PC-9 (cell line): ENCODE measurements at regions not wholly inside any gene's neighbourhood (a gene's known extent, or its start where the extent isn't known, plus 50 kb on each side); places are given as distances from the start of the nearest gene placed in this dataset.

Source experiments
- EZH2 ChIP-seq: fragments of 200-600 bp; sonication (generic); IDR thresholded peaks from 2 replicates; pipeline ENCODE4 v1.8.0; 2017; ENCODE audit warnings: antibody characterized with exemption, low read depth
- TF ChIP-seq, protein P1 (sequence below): fragments of 200-600 bp; sonication (generic); conservative IDR thresholded peaks from 2 replicates; pipeline ENCODE4 v1.6.1; 2017; ENCODE audit warnings: mixed run types, antibody characterized with exemption, mild to moderate bottlenecking, moderate library complexity

DNA sequence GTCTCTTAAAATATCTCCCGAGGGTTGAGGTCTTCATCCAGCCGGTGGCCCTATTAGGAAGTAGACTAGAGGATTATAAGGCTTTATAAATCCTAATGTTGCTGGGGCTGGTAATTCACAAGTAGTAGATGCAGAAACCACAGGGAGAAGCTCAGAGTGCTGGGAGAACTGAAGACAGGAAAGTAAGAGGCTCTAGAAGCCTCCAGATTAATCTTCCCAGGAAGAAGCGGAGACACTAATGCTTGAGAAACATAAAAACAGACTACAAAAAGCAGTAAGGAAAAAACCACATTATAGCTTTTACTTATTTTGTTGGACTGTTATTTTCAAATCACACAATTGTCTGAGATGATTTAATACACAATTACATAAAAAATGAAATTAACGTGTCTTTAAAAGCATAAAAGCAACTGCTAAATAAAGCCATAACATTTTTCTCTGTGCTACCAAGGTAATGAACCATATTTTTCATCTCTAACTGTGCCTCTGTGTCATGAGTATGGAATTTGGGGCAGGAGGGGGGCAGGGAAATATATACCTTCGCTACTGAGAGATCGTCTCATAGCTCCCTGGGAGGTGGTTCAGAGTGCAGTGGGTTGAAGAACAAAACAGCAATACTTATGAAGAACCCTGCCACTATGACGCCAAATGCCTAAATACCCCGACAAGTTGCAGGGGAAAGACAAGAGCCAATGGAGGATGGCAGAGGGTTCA lies 806.2 kb upstream of the WWC1 start:
- TF ChIP-seq, protein P1, sequence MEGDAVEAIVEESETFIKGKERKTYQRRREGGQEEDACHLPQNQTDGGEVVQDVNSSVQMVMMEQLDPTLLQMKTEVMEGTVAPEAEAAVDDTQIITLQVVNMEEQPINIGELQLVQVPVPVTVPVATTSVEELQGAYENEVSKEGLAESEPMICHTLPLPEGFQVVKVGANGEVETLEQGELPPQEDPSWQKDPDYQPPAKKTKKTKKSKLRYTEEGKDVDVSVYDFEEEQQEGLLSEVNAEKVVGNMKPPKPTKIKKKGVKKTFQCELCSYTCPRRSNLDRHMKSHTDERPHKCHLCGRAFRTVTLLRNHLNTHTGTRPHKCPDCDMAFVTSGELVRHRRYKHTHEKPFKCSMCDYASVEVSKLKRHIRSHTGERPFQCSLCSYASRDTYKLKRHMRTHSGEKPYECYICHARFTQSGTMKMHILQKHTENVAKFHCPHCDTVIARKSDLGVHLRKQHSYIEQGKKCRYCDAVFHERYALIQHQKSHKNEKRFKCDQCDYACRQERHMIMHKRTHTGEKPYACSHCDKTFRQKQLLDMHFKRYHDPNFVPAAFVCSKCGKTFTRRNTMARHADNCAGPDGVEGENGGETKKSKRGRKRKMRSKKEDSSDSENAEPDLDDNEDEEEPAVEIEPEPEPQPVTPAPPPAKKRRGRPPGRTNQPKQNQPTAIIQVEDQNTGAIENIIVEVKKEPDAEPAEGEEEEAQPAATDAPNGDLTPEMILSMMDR, result no peak
- TF ChIP-seq EZH2, result no peak
